GM21360 (cell line): ENCODE measurements at regions not wholly inside any gene's neighbourhood (a gene's known extent, or its start where the extent isn't known, plus 50 kb on each side); places are given as distances from the start of the nearest gene placed in this dataset.

Experiments
- ATAC-seq: cut with Tn5 transposase; IDR thresholded peaks from one replicate; pipeline ENCODE4 v1.9.1; 2021; ENCODE audit warnings: mild to moderate bottlenecking, moderate library complexity; ENCODE audit not compliant: unreplicated experiment

DNA sequence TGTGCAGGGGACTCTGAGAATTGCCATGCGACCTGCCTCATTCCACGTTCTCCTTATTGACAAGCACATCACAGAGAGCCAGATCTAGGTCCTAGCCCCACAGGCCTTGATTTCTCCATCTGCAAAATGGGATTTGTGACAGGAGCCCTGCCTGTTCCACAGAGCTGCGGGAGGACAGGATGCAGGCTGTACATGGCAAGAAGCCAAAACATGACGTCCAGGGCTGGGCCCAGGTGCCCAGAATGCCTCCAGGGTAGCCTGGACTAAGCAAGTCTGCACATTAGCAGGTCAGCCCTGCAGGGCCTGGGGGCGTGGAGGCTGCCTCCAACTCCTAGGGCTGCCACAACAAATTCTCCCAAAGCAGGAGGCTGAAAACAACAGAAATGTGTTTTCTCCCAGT is 235.7 kb upstream of the SDK2 start:
- ATAC-seq, result no peak

DNA sequence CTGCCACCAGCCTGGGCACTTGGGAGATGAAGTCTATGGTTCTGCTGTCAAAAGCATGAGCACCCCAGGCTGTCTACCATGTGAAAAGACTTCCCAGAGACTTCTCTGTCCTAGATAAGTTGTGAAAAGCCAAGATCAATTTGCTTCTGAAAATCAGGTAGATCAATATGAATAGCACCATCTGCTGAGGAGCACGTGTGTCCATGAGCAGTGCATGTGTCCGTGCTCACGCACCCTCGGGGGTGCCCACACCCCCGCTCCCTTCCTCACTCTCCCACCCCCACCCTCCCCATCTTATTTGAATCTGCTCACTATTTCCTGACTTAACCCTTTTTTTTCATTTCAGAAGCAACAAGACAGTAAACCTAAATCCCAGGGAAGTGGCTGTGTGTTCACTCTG is 238.3 kb upstream of the SDK2 start:
- no peak for ATAC-seq

DNA sequence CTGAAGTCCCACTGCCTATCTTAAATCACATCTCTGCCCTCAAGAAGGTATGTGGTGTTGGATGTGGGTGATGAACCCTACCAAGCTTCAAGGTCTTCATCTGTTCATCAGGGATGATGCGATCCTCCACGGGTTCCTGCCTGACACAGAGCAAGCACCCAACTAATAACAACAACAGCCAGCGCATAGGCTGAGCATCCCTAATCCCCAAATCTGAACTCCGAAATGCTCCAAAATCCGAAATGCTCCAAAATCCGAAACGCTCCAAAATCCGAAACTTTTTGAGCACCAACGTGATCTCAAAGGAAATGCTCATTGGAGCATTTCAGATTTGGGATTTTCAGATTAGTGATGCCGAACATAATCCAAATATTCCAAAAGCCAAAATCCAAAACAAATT is 238.9 kb upstream of the SDK2 start:
- no peak for ATAC-seq

DNA sequence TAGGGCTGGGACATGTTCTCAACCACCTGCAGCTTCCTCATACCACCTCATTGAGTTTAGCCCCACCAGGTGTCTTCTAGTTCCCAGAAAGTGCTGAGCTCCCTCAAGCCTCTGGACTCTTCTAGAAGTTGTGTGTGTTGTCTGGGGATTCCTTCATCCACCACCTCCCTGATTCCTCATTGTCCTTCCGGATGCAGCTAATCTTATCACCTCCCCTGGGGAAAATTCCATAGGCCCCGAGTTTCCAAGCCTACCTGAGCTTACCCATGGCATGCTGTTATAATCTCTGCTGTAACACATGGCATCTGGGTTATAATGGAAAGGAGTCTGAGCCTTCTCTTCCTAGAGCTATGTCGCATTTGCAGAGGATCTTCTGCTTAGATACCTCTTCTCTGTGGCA is 243.5 kb upstream of the SDK2 start:
- no peak for ATAC-seq

DNA sequence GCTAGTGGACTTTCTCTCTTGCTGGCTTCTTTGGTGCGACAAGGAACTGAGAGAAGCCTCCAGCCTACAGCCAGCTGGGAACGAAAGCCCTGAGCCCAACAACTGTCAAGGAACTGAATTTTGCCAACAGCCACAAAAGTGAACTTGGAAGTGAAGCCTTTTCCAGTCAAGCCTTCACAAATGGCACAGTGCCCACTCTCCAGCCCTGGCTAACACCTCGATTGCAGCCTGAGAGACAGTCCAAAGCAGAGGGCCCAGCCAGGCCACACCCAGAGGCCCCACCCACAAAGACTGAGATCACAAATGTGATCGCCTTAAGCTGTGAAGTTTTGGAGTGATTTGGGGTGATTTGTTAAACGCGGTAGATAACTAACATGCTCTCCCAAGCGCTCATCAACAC is 244.6 kb upstream of the SDK2 start:
- no peak for ATAC-seq

DNA sequence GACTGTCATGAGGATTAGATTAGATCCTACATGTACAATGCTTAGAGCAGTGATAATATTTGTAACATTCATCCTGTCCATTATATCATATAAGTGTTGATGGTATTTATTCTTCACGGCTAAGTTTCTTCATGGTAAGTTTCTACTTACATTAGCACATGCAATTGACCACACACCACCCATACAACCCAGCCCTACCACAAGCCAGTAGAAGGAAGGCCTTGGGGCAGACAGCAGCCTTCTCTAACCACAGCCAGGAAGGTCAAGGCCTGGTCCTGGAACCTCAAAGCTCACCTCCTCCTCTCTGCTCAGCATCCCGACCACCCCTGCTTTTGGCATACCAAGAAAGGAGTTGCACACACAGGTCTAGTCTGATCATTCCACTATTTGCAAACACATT is 245.2 kb upstream of the SDK2 start:
- ATAC-seq, result no peak

DNA sequence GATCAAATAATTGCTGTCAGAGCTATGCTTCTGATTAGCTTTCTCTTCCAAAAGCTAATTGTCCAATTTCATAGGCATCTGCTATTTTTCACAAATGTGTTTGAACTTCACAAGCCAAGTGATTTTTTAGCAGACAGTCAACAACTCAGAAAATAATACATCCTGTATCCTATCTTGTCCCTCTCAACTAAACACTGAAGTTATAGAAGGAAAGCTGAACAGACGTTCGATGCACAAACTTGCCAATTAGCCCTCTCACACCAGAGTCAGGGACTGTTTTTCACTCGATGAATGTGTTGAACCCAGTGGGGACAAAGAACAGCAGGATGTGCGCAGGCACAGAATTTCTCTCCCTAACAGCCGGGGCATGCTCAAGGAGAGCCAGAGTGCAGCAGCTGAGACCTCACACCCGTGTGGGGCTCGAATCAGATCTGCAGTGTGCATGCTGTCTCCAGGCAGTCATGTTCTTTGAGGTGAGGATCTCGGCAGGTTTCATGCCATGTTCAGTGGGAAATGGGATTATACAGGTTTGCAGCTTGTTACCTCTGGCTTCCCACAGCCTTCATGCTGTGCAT is 246.7 kb upstream of the SDK2 start:
- no peak for ATAC-seq

DNA sequence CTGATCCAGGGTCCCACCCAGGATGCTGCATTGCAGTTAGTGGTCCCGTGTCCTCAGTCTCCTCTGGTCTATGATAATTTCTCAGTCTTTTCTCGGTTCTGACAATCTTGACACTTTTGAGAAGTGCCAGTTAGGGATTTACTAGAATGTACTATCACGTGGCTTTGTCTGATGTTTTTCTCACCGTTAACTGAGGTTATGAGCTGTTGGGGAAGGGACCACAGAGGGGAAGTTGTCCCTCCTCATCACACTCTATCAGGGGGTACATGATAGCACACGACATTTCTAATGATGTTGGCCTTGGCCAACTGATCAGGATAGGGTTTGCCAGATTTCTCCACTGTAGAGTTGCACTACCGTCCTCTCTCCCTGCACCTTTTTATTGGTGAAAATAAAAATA is 250.9 kb upstream of the SDK2 start:
- ATAC-seq, result no peak

DNA sequence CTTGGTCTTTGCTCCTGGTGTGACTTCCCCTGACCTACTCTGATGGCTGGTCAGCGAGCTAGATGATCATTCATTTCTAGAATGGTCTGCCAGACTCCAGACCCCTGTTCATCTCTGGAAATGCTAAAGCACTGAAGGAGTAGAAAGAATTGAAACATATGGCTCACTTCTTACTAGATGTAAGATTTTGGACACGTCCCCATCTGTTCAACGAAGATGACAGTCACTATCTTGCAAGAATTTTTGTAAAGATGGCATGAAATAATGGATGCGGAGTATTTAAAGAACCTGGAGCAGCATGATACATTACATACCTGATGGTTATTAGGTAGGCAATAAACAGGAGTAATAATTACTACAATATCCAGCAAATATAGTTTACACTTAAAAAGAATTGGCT is 252.7 kb upstream of the SDK2 start:
- ATAC-seq, result no peak

DNA sequence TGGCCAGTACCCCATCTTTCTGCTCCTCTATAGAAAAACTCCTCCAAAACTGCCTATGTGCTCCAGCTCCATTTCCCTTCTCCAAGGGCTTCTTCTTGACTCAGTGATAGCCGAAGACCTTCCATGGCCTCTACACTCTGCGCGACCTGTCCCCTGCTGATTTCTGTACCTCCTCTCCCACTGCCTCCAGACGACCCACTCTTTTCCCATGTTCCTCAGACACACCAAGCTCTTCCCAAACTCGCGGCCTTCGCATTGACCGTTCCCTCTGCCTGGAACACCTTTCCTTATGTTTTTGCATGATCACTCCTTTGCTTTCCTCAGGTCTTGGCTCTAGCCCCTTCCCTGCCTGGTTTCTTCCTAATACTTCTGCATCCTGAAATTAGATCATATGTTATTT is 255.6 kb upstream of the SDK2 start:
- ATAC-seq, result no peak

DNA sequence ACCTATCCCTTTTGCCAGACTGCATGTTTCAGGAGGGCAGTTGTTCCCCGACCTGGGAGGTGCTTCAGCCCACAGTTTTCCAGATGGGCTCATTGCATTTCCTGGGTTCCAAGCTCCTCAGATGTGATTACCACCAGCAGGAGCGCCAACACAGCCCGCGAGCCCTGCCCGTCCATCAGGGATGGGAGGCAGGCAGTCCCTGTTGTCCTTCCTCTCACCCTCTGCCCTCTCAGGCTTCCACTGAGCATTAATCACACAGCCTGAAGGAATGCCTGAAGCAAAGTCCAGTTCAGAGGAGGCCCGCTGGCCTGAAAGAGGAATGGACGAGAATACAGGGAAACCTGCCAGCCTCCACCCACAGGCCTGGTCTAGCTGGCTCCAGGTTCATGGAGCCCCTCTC is 256.3 kb upstream of the SDK2 start:
- ATAC-seq, result no peak

DNA sequence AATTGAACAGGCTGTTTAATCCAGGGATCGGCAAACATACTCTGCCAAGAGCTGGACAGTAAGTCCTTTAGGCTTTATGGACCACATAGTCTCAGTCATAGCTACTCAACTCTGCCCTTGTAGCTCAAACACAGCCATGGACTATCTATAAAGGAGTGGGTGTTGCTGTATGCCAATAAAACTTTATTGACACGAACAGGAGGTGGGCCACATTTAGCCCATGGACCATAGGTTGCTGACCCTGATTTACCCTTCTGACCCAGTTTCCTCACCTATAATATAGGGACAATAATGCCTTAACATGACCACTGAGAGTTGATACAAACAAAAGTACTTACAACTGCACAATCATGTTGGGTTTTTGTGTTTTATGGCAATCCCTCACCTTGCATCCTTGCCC is 257.0 kb upstream of the SDK2 start:
- no peak for ATAC-seq

DNA sequence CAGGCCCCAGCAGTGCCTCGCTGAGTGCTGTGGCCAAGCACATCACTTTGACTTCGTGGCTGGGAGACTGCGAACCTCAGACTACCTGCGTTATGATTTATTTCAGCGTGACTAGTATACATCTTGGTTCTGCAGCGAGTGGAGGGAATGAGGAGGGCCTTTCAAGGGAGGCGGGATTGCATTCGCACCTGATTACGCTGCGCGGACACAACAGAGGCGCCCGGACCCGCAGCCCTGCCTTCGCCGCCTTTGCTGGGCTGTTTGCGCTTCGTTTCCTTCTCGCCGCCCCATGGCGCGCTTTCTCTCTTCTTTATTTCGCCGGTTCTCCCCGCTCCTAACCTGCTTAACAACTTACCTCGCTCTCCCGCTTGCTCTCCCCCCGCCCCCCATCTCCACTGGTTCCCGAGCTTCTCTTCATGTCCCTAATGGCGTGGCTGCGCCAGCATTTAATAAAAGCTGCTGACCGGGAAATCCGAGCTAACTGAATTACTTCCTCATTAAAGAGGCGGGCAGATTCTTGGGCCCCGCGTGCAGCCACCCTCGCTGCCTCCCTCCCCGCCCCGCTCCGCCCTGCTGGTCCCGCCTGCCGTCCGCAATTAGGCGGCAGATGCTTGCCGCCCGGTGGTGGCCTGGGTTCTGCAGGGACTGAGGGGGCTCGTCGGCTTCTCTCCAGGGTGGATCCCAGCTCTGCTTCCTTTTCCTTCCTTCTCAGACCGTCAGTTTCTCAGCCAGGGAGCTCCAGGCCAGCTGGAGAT is 257.6 kb upstream of the SDK2 start:
- ATAC-seq, result no peak

DNA sequence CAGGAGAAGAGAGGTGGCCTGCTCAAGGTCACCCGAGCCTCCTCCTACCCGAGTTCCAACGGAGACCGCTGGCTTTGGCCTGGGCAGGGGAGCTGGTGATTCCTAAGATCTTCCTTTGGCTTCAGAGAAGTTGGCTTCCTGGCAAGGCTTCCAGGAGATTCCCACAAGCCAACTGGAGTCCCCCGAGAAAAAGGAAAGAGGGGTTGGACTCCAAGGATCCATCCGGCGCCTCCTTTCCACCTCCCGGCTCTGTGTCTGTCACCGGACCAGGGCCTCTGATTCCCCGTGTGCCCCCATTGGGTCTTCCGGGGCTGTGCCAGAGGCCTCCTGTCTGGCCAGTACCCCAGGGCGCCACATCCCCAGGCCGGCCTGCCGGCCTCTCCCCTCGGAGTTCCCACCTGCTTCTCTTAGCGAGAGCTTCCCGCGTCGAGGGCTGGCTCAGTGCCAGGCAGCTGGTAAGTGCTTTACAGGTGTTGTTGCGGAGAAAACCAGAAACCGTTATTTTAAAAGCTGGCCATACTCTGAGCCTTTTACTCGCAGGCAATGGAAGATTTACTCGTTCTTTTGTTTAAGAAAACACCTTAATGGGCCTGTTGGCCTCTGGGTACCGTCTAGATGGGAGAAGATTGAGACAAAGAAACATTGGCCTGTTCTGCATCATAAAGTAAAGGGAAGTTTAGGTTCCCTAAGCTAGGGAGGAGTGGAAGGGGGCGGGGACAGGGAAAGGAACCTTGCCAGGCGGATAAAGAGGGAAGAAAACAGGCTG is 258.4 kb upstream of the SDK2 start:
- no peak for ATAC-seq

DNA sequence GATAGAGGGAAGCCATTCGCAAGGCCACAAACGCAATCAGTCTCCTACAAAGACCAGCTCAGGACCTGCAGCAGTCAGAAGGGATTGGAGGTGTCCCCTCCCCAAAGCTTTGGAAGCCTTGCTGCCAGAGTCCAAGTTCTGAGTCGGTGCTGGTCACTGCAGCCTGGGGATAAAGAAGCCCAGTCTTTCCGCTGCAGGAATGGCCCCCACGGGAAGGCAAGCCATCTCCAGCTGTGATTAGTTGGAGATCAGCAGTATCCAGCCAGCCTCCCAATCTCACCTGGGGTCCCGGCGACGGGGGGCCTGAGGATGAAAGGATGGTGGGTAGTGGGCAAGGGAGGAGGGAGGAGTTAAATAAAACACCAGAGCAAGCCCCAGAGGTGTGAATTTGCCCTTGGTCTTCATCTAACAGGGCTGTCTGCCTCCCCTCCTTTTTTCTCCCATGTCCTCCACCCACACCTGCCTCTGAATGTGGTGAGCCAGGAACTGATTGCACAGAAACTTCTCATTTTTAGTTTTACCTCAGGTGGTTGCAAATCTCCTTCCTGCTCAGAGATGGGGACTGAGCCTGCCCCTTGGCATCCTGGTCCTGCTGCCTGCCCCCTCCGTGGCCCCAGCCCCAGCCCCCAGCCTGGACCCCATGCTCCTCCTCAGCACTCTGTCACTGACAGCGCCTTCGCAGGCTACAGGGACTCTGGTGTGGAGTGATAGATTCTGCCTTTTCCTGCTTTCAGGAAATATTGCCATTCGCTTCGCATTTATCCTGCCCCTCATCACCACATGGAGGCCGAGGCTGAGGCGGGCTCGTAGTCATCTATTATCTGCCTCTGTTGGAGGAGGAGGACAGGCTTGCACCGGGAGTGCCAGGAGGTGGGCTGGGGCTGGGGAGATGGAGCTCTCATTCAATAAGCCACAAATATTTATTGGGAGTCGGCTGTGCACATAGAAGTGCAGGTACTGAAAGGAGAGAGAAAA is 262.9 kb upstream of the SDK2 start:
- no peak for ATAC-seq

DNA sequence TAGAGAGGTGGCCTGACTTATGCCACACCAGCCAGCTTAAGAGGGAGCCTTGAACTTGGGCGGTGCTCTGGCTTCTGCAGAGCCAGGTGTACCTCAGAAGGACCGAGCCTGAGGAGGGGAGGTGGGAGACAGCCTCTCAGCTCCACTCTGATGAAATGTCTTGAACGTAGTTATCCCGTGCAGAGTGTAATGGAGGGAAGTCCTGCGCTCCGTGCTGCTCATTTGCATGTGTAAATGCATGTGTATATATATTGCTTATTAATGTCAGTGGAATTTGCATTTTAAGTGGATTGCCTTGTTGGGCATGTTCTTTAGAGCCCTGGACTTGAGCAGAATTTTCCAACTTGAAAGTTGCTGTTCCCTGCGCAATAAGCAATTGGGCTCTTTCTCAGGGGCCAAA is 264.9 kb upstream of the SDK2 start:
- no peak for ATAC-seq

DNA sequence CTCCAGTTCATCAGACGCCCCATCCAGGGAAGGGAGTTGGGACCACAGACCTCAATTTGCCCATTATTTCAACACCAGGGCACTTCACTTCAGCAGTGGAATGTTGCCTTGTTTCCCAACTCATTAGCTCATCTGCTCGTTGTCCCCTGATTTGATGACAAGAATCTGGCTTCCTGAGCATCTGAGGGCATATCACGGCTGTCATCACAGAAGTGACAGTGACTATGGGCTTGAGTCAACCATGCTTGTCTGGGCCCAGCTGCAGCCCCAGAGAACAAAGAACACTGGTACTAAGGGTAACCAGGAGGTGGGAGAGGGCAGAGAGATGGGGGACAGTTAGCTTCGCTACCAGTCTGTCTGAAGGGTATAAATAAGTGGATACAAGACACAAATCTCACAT is 266.0 kb upstream of the SDK2 start:
- no peak for ATAC-seq

DNA sequence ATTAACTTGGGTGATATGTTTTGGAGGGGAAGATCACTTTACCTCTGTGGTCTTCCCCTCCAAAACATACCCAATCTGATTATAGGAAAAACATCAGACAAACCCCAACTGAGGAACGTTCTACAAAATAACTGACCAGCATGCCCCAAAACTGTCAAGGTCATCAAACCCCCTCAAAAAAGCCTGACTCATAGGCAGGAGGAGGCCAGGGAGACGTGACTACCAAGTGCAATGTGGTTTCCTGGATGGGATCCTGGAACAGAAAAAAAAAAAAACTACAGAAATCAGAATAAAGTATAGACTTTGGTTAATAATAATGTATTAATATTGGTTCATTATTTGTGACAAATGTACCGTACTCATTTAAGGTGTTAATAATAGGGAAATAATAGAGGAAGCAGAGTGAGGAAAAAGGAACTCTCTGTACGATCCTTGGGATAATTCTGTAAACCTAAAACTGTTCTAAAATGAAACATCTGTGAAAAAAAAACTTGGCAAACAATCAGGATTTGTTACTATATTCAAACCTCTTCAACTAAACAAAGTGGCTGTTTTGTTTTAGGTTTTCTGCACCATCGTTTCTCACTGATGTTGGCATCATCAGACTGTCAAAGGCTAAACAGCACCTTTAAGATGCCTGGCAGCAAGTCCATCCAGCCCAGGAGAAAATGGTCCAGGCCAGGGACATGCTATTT is 266.7 kb upstream of the SDK2 start:
- no peak for ATAC-seq

DNA sequence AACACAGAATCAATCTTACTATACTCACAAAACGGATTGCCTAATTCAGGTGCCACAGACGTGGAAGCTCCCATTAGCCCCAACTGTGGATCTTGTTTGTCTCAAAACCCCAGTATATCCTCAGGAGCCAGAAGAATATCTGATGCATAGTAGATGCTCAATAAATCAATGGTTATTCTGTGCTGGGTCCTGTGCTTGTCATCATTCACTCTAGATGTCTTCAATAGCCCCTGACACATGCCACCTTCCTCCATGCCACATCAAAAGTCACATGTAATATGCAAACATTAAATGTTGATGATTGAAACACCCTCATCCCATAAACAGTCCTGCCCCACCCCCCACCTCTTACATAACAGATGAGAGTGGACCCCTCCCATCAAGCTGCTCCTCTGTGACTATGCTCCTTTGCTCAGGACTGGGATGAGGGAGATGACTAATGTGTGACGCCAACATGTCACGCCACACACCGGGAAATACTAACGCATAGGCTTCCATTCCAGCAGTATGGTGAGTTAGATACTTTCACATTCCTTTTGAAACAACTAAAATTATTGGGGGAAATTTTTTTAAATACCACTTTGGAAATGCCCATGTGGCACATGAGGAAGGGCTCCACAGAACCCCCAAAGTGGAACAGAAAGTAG is 267.6 kb upstream of the SDK2 start:
- no peak for ATAC-seq

DNA sequence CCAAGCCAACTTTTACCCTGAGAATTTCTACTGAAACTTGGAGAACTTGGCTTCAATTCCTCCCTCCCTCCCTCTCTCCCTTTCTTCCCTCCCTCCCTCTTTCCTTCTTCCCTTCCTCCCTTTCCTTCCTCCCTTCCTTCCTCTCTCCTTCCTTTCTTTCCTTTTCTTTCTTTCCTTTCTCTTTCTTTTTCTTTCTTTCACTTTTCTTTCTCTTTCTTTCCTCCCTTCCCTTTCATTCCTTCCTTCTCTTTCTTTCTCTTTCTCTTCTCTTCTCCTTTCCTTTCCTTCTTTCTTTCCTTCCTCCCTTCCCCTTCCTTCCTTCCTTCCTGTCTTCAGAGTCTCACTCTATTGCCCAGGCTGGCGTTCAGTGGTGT is 268.1 kb upstream of the SDK2 start:
- ATAC-seq, result no peak
